NCI-H2227 (cell line): ENCODE measurements at regions not wholly inside any gene's neighbourhood (a gene's known extent, or its start where the extent isn't known, plus 50 kb on each side); places are given as distances from the start of the nearest gene placed in this dataset.
A peak's percentile ranks its signal among the peaks of the same experiment; 100 is the strongest.
"Not testable (repeated sequence)": the region's sequence is repeated elsewhere in the genome, so short reads cannot be mapped to it uniquely, and the experiment has no call there.

ENCODE experiments used
- DNase-seq: peaks from one replicate; lab custom pipeline; 2025; ENCODE audit not compliant: unreplicated experiment; lab: John Stamatoyannopoulos, UW

DNA sequence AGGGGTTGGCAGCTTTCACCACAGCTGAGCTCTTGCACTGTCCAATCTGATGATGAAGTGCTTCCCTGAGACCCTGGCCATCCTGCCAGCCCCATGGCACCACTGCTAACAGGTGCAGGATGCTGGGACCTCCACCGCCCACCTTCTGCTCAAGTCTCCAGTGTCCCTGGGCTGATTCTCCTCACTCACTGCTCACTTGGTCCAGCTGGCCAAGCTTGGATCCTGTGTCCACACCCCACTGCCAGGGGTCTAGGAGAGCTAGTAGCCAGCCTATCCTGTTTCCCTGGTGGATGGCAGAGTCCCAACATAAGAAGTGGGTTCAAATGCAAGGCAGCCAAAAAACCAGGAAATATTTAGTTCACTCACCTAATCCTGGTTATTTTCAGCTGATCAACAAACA, 217.2 kb upstream of the IRF2BP2 start:
- no peak for DNase-seq

DNA sequence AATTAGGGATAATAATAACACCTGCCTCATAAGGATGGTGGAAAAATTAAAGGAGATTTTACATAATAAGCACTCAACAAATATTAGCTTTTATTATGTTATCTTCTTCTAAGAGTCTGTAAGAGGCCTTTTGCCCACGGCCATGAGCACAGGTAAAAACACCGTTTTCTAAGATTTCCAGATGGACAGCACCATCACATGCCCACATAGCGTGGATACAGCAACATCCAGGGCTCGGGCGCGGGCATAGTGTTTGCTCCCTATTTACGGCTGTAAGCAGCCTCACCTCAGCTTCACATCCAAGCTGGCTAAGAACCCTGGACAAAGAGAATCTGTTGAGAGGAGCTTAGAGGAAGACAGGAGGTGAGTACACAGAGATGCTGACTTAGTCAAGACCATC, 216.4 kb upstream of the IRF2BP2 start:
- DNase-seq = no peak

DNA sequence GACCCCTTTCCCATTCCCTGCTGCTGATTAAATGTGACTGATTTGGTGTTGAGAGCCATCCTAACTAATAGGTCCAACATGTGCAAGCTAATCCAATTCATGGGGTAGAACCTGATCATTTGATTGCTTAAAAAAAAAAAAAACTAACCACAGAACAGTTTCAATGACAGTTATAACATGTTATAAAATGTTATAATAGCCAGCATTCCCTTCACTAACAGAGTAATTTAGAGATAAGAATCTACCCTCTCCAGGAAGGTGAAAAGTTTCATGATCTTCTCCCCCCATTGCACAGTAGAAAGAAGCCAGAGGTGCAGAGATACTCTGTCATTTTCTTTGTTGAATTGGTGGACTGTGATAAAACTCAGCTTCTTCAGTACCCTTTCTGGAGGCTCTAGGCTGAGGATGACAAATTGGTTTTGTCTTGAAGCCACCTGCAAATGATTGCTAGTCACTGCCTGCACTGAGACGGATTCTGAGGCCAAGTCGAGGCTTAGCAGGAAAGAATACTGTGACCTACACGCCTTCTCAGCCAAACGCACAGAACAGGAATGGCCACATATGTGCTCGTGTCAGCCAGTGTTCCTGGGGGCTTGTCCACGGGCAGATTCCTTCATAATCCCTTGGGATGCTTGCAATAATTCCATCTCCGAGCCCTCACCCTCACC, 215.7 kb upstream of the IRF2BP2 start:
- DNase-seq = no peak

DNA sequence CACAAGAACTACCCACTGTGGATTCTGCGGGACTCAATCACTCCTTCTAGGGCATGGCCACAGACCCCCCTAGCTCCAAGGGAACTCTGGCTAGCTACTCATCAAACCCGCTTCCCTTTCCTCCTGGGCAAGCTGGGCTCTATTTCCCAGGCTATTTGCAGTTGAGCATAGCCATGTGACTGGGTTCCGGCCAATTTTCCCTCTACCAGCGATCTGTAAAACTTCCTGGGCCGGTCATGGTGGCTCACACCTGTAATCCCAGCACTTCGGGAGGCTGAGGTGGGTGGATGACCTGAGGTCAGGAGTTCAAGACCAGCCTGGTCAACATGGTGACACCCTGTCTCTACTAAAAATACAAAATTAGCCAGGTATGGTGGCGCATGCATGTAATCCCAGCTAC, 214.9 kb upstream of the IRF2BP2 start:
- DNase-seq = not testable (repeated sequence)

DNA sequence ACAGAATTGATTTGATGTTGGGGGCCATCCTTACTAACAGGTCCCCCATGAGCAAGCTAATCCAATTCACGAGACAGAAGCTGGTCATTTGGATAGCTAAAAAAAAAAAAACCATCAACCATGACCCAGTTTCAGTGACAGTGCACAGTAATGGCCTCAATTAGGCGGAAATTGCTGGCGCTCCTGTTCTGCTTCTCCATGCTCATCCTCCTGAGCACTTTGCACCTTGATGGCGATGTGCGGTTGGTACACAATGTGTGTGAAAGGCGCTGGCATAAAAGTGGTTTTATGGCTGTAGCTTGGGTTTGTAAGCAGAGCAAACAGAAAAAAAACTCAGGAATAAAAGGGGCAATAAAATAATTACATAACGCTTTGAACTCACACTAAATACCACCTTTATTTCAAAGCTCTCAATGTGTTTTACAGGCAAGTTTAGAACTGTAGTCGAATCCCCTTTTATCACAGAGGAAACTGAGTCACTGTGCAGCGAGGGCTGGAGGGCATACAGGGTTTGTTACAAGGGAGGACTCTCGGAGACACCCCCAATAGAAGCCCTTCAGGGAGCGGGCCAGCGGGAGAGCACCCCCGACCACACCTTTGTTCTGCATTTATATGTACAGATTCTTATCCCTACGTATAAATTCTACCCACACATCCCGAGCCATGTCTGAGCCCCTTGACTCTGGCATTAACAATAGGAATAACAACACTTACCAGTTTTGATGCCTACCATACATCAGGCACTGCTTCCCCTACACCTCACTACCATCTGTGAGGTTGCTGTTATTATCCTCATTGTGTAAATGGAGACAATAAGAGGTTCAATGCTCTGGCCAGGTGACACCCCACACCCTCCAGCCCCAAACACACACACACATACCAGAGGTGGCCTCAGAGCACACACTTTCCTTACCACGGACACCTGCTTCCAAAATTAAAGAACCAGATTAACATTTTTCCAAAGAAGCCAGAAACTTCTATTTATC, 213.5 kb upstream of the IRF2BP2 start:
- peak; percentile 25 for DNase-seq

DNA sequence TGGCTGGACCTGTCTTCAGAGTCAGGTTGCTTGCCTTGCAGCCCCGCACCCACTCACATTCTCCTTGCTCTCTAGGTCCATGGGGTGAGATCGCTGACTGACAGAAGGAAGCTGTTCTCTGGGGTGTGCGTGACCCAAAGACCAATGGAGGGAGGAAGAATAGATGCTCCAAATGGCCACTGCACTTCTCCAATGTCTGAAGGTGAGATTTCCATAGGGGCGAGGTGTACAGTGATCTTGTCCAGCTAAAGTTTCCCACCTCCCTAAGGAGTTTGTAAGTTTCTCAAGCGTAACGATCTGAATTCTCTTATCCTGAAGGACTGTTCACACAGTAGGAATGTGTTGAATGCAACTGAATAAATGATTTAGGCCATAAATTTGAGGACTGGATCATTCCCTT, 211.9 kb upstream of the IRF2BP2 start:
- no peak for DNase-seq

DNA sequence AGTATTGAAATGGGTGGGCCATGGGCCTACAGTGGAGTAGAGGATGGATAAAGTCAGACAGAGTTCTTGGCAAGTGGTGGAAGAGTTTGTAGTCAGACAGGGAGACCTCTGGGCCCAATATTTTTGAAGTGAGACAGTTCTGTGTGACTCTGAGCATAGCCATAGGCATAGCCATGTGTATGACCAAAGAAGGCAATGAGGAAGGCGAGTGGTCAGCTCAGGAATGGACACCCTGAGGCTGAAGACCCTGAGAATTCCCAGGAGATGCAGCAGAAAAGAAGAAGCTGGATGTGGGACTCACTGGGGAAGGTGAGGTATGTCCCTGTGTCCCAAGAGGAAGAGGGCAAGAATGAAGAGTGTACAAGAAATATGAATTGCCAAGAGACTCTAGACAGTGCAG, 210.6 kb upstream of the IRF2BP2 start:
- no peak for DNase-seq

DNA sequence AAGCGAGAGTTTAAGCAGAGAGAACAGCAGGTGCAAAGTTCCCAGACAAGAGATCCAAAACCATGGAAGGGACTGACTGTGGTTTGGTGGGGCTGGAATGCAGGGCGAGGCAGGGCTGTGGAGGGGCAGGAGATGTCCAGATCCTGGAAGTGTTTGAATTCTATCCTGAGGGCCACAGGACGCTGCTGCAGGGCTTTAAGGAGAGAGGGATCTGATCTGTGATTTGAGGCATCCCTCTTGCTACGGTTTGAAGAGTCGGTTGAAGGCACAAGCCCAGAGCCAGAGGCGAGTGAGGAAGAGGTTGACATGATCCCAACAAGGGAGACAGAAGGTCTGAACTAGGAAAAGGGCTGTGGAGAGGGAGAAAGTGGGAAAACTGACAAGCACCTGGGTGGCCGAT, 209.9 kb upstream of the IRF2BP2 start:
- not testable (repeated sequence) for DNase-seq

DNA sequence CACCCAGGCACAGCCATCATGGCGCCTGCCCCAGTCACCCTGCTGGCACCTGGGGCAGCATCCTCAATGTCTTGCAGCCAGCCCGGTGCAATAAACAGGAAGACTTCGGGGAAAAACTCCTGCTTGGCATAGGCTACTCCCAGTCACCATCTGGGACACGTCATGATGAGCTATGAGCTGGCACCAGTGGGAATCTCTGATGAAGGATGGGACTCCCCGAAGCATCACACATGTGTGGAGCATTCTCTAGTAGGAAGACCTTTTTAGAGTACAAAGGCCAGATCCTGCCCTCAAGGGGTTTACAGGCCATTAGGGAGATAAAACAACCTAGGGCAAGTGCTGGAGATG, 208.0 kb upstream of the IRF2BP2 start:
- DNase-seq = not testable (repeated sequence)

DNA sequence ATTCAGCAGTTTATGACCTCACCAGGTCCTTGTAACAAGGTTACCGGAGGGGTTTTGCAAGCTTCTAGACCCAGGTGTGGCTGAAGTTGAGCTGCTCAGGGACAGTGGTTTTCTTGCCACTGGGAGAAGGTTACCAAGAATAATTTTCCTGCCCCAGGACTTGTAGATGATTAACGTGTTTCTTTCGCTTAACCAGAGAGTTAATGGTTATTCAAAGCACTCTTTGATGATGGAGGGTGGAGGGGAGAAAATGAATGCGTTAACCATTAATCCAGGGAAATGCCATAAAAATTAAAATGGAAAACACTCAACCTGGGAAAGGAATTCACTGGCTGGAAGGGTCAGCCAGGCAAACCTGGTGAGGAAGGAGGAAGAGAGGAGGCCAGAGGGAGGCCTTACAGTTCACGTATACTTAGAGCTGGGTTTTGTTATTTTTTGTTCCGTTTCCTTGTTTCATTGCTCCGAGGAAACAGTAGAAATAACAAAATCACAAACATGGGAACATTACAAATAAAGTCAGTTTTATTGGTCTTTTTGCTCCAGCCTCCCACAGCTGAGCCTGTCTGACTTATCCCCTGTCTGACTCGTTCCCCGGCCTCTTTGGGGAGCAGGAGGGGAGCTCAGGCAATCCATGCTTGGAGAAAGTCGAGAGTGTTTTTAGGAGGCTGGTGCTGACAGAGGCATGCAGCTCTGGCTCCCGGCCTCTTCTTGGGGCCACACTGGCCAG, 207.5 kb upstream of the IRF2BP2 start:
- not testable (repeated sequence) for DNase-seq

DNA sequence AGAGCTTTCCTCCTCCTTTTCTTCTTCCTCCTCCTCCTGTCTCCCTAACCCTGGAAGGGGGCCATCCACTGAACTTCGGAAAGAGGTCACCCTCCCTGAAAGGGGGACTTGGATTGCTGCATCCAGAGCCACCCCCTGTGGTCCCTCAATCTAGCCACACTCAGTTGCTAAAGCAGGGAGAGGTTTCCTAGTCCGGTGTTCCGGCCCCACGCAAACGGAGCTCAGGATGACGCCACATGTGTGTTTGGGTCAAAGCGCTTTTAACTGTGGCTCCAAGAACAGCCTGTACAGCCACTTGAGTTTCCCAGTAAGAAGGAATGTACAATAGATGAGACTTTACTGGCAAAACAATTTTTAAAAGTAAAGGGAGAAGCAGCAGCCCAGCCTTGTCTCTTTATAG, 206.9 kb upstream of the IRF2BP2 start:
- not testable (repeated sequence) for DNase-seq

DNA sequence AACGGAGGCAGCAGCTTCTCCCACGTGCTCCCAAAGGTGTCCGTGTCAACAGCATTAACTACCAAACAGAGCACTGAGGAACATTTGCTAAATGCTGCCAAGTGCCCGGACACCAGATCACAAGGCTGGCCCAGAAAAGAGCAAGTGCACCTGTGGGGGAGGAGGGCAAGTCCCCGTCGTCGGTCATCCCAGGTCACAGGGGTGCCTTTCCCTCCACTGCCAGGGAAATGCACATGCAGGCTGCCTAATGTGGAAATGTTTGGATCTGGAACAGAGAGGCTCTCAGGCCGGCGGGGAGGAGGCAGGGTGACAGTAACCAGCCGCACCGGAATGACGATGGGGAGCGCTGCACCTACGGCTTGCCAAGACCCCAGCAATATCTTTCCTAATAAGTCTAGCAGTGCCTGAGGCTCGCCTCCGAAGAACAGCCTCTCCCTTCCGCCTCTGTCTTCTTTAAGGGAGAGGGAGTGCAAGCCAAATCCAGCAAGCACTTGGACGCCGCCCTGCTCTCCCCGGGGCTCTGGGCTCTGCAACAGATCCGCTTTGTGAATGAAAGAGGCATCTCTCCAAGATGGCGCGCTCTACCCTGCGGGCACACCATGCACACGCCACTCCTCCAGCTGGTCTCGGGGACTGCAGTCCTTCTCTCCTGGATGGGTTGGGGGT, 206.3 kb upstream of the IRF2BP2 start:
- DNase-seq = not testable (repeated sequence)

DNA sequence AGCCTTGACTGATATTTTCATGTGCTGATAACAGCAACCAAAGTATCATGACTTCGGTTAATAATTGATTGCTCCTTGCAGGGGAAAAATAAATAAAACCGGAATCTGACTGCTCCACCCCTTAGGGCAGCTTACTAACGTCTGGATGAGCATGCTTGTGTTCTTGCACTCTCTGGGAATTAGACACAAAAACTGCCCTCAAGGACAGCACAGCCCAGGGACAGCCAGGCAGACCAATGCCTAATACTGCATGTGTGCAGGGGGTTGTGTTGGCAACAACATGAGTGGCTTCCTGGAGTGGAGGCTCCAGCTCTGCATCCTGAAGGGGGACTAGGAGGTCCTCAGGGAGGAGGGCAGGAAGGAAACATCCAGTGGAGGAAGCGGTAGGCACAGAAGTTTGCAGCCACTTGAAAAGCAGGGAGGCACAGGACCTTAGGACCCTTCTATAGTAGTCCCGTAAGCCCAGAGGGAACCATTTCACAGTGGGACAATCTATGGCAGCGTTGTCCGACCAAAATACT, 205.4 kb upstream of the IRF2BP2 start:
- not testable (repeated sequence) for DNase-seq

DNA sequence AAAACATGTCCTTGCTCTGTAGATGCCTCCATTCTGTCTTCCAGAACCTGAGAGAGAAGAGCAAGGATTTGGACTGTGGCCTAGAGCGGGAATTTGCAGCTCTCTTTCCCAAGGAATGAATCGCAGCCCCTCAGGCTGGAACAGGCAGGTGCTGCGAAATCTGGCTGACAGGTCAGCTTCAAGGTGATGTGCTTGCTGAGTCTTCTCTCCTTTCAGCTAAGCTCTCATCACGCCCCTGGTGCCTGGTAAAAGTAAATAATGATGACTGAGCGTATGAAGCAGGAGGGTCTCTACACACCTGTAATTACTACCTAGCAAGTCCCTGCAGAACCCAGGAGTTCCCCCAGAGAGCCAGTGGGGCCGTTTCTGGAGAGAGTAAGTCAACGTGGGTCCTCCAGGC, 204.3 kb upstream of the IRF2BP2 start:
- DNase-seq = not testable (repeated sequence)

DNA sequence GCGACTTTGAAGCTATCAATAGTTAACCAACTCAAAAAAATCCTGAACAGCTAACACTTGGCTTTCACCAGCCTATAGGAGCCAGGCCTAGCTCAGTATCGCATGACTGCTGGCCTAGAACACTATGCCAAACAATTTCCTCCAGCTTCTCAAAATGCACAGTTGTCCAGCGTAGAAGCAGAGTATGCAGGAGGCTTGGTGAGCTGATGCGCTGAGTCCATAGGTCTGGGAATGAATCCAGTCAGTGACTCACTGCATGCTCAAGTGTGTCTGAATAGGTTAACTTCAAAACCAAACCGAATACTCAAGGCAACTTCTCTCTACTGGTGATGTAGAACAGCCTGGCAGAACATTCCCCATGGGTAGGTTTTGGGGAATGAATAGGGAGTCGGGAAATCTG, 201.8 kb upstream of the IRF2BP2 start:
- DNase-seq = not testable (repeated sequence)

DNA sequence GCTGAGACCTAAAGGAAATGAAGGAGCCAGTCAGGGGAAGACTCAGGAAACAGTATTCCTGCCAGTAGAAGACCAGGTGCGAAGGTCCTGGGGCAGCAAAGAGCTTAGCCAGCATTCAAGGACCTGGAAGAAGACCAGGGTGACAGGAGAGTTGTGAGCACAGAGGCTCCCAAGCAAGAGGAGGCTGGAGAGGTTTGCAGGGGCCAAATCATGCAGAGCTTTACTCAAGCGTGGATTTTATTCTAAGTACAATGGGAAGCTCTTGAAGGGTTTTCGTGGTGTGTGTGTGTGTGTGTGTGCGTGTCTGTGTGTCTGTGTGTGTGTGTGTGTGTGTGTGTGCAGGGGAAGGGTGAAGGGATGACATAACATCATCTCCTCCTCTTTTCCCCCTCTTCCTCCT, 200.7 kb upstream of the IRF2BP2 start:
- DNase-seq = not testable (repeated sequence)

DNA sequence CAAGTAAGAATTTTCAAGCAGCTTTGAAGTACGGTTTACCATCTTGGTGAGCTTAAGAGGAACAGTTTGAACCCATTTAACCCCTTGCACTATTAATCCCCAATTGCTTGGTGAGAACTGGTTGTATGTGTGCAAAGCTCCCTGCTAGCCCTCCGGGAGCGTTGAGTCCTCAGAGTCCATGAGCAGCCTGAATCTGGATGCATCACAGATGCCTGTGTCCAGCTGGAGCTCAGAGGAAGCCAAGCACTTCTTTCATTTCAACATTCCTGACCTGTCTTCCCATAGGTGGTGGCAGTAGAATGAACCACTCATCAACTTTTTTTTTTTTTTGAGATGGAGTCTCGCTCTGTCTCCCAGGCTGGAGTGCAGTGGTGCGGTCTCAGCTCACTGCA, 199.9 kb upstream of the IRF2BP2 start:
- not testable (repeated sequence) for DNase-seq

DNA sequence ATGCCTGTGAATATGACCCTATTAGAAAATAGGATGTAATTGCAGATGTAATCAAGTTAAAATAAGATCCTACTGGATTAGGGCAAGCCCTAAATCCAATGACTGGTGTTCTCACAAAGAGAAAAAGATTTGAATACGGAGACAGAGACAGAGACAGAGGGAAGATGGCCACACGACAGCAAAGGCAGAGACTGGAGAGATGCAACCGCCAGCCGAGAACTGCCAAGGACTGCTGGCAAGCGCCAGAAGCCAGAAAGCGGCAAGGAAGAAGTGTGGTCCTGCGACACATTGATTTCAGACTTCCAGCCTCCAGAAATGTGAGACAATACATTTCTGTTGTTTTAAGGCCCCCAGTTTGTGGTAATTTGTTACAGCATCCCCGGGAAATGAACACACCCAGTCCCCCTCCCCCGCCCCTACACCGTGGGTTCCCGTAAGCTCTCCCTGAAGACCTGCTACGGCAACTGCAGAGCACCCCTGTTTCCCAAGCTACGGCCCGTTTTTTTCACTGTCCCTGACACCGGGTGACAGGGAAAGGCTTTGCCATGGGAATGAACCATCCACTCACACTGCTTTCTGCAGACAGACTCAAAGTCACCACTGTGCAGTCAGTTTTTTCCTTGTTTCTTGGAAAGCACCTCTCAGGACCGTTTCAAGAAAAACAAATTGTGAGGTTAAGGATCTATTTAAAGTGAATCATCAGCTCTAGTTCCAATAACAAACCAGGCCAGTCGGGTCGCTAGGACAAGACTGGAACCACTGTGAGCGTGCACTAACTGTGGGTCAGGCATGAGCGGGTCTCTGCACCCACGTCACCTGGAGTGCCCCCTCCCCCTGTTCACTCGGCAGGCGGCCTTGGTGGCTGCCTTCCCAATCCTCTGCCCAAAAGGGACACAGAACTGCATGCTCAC, 199.2 kb upstream of the IRF2BP2 start:
- DNase-seq = not testable (repeated sequence)

DNA sequence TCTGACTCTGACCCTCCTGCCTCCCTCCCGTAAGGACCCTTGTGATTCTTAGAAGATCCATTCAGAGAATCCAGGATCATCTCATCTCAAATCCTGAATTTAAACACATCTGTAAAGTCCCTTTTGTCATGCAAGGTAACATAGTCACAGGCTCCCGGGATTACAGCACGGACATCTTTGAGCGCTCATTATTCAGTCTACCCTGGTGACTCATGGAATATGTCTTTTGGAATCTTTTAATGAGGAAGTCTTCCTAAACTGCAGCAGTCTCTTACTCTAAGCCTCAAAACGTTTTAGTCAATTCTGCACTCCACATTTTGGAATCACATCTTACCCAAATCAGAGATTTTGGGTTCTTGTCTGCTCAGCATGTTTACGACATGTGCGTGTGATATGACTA, 198.5 kb upstream of the IRF2BP2 start:
- not testable (repeated sequence) for DNase-seq

DNA sequence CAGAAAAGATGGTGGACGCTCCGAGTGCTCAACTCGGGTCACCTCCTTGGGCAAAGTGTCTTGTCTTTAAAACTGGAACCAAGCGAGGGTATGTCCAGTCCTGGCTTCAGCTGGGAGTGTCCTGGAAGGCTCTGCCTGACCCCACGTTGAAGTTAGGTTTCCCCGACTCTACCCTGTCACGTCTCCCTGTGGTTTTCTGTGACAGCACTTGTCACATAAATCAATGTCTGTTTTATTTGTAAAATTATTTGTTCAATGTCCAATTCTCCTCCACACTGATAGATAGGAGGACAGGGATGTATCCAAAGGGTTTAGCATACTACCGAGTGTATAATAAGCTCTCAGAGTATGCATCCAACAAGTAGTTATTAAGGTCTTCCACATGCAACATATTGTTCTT, 197.7 kb upstream of the IRF2BP2 start:
- DNase-seq = not testable (repeated sequence)
